Astrocyte (in vitro differentiated cells and primary cell): ENCODE measurements at regions not wholly inside any gene's neighbourhood (a gene's known extent, or its start where the extent isn't known, plus 50 kb on each side); places are given as distances from the start of the nearest gene placed in this dataset.
A peak's percentile ranks its signal among the peaks of the same experiment; 100 is the strongest.

Source experiments
- DNase-seq: peaks from one replicate; pipeline ENCODE4 v3.0.0-alpha.2; 2010; ENCODE audit warnings: low read depth
- FAIRE-seq: peaks from 2 replicates; lab custom pipeline; 2011; peaks lifted over from hg19 to GRCh38; lab: Jason Lieb, UNC
- H2AFZ ChIP-seq: 2 replicates; pipeline ENCODE4 v1.6.0; 2012; ENCODE audit warnings: low read depth, low read length, inconsistent platforms
- H3K27ac ChIP-seq: 2 replicates; pipeline ENCODE4 v1.5.1; 2011; ENCODE audit warnings: low read depth, low read length, inconsistent platforms
- H3K27me3 ChIP-seq: 2 replicates; pipeline ENCODE4 v1.6.0; 2011; ENCODE audit warnings: low read length, inconsistent platforms; ENCODE audit not compliant: insufficient read depth
- H3K36me3 ChIP-seq: 2 replicates; pipeline ENCODE4 v1.5.1; 2011; ENCODE audit warnings: low read length, inconsistent platforms; ENCODE audit not compliant: insufficient read depth
- H3K4me1 ChIP-seq: 2 replicates; pipeline ENCODE4 v1.5.1; 2011; ENCODE audit warnings: low read length, inconsistent platforms; ENCODE audit not compliant: insufficient read depth
- H3K4me2 ChIP-seq: 2 replicates; pipeline ENCODE4 v1.6.0; 2012; ENCODE audit warnings: low read length, inconsistent platforms
- H3K4me3 ChIP-seq: 2 replicates; pipeline ENCODE4 v1.5.1; 2011; ENCODE audit warnings: low read depth, mild to moderate bottlenecking, low read length, inconsistent platforms; ENCODE audit not compliant: insufficient read depth
- H3K79me2 ChIP-seq: 2 replicates; pipeline ENCODE4 v1.6.0; 2012; ENCODE audit warnings: mild to moderate bottlenecking, low read length, inconsistent platforms; ENCODE audit not compliant: insufficient read depth
- H3K9ac ChIP-seq: 2 replicates; pipeline ENCODE4 v1.6.0; 2012; ENCODE audit warnings: mild to moderate bottlenecking, low read length, inconsistent platforms
- H3K9me3 ChIP-seq: 2 replicates; pipeline ENCODE4 v1.5.1; 2012; ENCODE audit warnings: low read depth, mild to moderate bottlenecking, low read length, inconsistent platforms; ENCODE audit not compliant: insufficient read depth
- H4K20me1 ChIP-seq: 2 replicates; pipeline ENCODE4 v1.6.0; 2012; ENCODE audit warnings: low read length, inconsistent platforms; ENCODE audit not compliant: insufficient read depth
- H3K27ac Mint-ChIP-seq: one replicate; pipeline ENCODE4 v1.8.0; 2021; ENCODE audit warnings: mild to moderate bottlenecking, mixed read lengths; ENCODE audit not compliant: unreplicated experiment
- H3K27me3 Mint-ChIP-seq: one replicate; pipeline ENCODE4 v1.8.0; 2021; ENCODE audit warnings: low read depth, mixed read lengths; ENCODE audit not compliant: unreplicated experiment
- H3K36me3 Mint-ChIP-seq: one replicate; pipeline ENCODE4 v1.8.0; 2021; ENCODE audit warnings: low read depth, mixed read lengths; ENCODE audit not compliant: unreplicated experiment
- H3K4me1 Mint-ChIP-seq: one replicate; pipeline ENCODE4 v1.8.0; 2021; ENCODE audit warnings: low read depth, mixed read lengths; ENCODE audit not compliant: unreplicated experiment
- H3K4me3 Mint-ChIP-seq: one replicate; pipeline ENCODE4 v1.8.0; 2021; ENCODE audit warnings: mild to moderate bottlenecking, moderate library complexity, mixed read lengths; ENCODE audit not compliant: unreplicated experiment
- H3K9me3 Mint-ChIP-seq: one replicate; pipeline ENCODE4 v1.8.0; 2021; ENCODE audit warnings: mild to moderate bottlenecking, mixed read lengths; ENCODE audit not compliant: unreplicated experiment
- CTCF ChIP-seq: IDR thresholded peaks from 2 replicates; pipeline ENCODE4 v1.5.1; 2011; ENCODE audit warnings: low read depth, mild to moderate bottlenecking, inconsistent platforms, low read length, moderate library complexity; ENCODE audit not compliant: insufficient read depth
- EZH2 ChIP-seq: IDR thresholded peaks from 2 replicates; pipeline ENCODE4 v1.6.1; 2012; ENCODE audit warnings: mild to moderate bottlenecking, low read length, inconsistent platforms; ENCODE audit not compliant: insufficient read depth

GRCh38 chr22:49408102-49408836 lies 419.4 kb downstream of the BRD1 start:
- peaks cover 20% of the 10 kb centered on the region for H3K27me3 Mint-ChIP-seq
- no peak overlapping the region for H3K4me3 Mint-ChIP-seq
- Histone ChIP-seq H3K79me2 (no peaks in the 10 kb centered on the region), H3K9ac (no peak overlapping the region), H3K27me3 (no peaks in the 10 kb centered on the region), H3K4me1 (no peaks in the 10 kb centered on the region), H2AFZ (no peak overlapping the region), H3K9me3 (peaks cover 4% of the 10 kb centered on the region), H4K20me1 (no peaks in the 10 kb centered on the region), H3K36me3 (no peaks in the 10 kb centered on the region), H3K4me3 (no peak overlapping the region), H3K27ac (no peak overlapping the region), H3K4me2 (no peak overlapping the region)
- no peak overlapping the region for H3K27ac Mint-ChIP-seq
- TF ChIP-seq EZH2 = no peak
- no peak for TF ChIP-seq CTCF
- H3K9me3 Mint-ChIP-seq = peaks cover 2% of the 10 kb centered on the region
- no peaks in the 10 kb centered on the region for H3K36me3 Mint-ChIP-seq
- no peaks in the 10 kb centered on the region for H3K4me1 Mint-ChIP-seq
- FAIRE-seq = no peak
- no peak for DNase-seq

- H3K36me3 Mint-ChIP-seq = no peaks in the 10 kb centered on the region
- H4K20me1 ChIP-seq = no peaks in the 10 kb centered on the region
- no peaks in the 10 kb centered on the region for H3K4me1 ChIP-seq
- FAIRE-seq (no peak), DNase-seq (no peak)
- H3K27me3 ChIP-seq = no peaks in the 10 kb centered on the region
- no peak overlapping the region for H3K4me3 ChIP-seq
- no peak overlapping the region for H3K4me2 ChIP-seq
- no peaks in the 10 kb centered on the region for H3K4me1 Mint-ChIP-seq
- H3K27ac Mint-ChIP-seq = peak overlapping the region; percentile 37
- H2AFZ ChIP-seq = no peak overlapping the region
- no peak overlapping the region for H3K27ac ChIP-seq
- H3K9ac ChIP-seq = no peak overlapping the region
- H3K9me3 Mint-ChIP-seq = peaks cover 4% of the 10 kb centered on the region
- peaks cover 26% of the 10 kb centered on the region for H3K27me3 Mint-ChIP-seq
- peaks cover 4% of the 10 kb centered on the region for H3K9me3 ChIP-seq
- H3K79me2 ChIP-seq = no peaks in the 10 kb centered on the region
- H3K36me3 ChIP-seq = no peaks in the 10 kb centered on the region
- no peak overlapping the region for H3K4me3 Mint-ChIP-seq
- TF ChIP-seq EZH2 (no peak), CTCF (no peak)
These were observed 420.6 kb downstream of the BRD1 start for GRCh38 chr22:49406879-49407587.
